Medulla oblongata (tissue), 1 donor: ENCODE measurements at regions not wholly inside any gene's neighbourhood (a gene's known extent, or its start where the extent isn't known, plus 50 kb on each side); places are given as distances from the start of the nearest gene placed in this dataset.
"Not testable (repeated sequence)": the region's sequence is repeated elsewhere in the genome, so short reads cannot be mapped to it uniquely, and the experiment has no call there.

Source experiments
- DNase-seq: peaks from one replicate; pipeline ENCODE4 v3.0.0-alpha.2; 2015; ENCODE audit errors: extremely low spot score

DNA sequence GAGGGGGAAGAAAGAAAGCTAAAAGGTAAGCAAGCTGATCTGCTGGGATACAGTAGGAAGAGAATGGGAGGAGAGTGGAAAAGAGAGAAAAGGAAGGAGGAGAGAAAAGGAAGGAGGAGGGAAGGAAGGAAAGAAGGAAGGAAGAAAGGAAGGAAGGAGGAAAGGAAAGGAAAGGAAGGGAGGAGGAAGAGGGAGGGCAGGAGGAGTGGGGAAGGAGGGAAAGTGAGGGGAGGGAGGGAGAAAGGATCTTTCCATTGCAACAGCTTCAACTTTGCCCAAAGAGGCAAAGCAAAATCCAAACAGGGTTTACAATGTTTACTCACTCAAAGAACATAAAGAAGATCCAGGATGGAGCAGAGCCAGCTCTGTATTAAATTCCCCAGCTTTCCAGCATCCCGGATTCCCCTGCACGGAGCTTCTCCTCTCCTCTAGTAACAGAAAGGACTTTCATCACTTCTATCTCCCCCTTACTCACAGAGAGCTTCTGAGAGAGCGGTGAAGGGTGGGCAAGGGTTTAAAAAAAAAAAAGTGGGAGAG lies 494.2 kb upstream of the PROK2 start:
- DNase-seq = no peak

DNA sequence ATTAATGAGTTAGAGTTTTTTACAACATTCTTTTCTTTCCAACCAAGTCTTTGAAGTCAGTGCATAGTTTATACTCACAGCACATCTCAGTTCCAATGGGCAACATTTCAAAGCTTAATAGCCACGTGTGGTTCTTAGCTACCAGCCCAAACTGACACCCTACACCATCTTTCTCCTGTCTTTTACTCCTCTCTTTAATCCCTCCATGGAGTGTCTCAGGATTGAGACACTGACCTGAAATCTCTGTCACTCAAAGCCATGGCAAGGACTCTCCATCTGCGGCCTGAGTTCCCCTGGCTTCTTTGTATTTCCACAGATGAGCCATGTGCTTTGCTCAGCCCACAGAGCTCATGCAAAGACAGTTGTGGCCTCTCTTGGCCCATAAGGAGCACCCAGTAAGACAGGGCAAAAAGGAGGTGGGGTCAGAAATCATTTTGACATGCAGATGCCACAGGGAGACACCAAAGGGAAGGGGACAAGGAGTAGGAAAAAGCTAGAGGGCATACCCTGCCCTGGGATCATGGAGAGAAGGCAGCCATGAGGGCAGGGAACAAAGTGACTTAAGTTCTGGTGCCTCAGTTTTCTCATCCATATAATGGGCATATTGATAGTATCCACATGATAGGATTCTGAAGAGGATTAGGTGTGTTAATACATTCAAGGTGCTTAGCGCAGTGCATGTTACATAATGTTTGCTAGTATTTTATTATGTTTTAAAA lies 493.6 kb upstream of the PROK2 start:
- no peak for DNase-seq

GRCh38 chr3:72277710-72278109 lies 492.8 kb upstream of the PROK2 start:
- DNase-seq = no peak

- no peak for DNase-seq
Measured at GRCh38 chr3:72276806-72277205, 491.9 kb upstream of the PROK2 start.

- peak; percentile 85 for DNase-seq
Measured at GRCh38 chr3:72275331-72275751, 490.4 kb upstream of the PROK2 start.

DNA sequence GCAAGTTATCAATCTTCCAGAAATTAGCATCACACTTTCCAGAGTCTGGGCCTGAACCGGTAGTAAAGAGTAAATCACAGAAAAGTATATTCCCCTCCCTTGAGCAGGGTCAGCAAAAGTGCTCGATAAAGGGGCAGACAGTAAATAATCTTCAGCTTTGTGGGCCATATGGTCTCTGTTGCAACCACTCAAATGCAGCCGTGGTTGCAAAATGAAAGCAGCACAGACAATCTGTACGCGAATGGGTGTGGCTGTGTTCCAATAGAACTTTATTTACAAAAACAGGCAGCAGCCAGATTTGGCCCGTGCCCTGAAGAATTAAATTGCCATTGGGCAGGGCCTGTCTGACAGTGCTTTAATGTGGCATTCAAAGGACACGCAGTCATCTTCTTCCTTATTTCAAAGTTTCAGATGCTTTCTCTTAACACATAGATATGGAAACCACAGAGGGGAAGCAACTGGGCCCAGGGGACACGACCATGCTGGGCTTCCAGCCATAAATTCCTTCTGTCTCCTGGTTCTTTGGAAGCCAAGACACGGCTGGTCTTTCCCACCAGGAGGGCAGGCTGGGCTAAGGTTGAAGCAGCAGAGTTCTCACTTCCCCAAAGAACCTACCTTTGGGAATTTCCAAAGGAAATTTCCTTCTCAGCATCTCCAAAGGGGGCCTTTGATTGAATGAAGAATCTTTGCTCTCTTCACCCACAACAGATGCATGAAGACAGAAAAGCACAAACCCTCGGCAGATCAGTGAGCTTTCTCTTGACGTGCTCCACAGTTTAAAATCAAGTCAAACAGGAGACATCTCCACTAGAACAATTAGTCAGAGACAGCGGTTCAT lies 489.8 kb upstream of the PROK2 start:
- DNase-seq = no peak

GRCh38 chr3:72273615-72274014 lies 488.7 kb upstream of the PROK2 start:
- no peak for DNase-seq

DNA sequence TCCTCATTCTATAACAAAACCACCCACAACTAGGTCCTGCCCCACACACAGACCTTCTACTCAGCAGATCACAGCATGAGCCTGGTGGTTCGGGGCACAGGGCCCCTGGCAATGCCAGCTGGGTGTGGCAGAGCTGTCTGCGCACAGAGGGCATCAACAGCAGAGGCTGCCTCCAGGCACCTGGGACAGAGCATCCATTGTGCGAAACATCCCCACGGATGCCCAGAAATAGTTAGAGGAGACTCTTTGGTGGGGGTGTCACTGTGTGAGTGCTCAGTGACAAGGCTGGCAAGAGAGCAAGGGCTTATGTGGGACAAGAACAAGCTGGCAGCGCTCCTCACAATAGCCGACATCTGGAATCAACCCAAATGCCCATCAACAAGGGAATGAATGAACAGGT lies 487.4 kb upstream of the PROK2 start:
- DNase-seq = peak; percentile 74

DNA sequence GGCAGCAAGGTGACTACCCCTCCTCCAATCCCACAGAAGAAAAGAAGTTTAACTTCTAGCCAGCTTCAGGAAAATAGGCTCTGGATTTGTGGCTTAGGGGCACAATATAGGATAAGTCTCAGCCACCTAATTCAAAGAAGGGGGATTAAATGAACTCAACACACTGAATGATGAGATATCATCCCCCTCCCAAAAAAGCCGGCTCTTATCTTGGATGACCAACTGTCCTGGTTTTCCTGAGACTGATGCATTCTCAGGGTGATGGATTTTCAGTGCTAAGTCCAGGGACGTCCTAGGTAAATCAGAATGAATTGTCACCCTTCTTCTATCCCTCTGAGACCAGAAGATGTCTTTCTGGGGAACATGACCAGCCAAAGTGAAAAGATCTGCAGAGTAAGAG lies 487.0 kb upstream of the PROK2 start:
- no peak for DNase-seq

- peak; percentile 2 for DNase-seq
Measured at GRCh38 chr3:72271216-72271615, 486.3 kb upstream of the PROK2 start.

- no peak for DNase-seq
Measured at GRCh38 chr3:72270730-72271129, 485.8 kb upstream of the PROK2 start.

DNA sequence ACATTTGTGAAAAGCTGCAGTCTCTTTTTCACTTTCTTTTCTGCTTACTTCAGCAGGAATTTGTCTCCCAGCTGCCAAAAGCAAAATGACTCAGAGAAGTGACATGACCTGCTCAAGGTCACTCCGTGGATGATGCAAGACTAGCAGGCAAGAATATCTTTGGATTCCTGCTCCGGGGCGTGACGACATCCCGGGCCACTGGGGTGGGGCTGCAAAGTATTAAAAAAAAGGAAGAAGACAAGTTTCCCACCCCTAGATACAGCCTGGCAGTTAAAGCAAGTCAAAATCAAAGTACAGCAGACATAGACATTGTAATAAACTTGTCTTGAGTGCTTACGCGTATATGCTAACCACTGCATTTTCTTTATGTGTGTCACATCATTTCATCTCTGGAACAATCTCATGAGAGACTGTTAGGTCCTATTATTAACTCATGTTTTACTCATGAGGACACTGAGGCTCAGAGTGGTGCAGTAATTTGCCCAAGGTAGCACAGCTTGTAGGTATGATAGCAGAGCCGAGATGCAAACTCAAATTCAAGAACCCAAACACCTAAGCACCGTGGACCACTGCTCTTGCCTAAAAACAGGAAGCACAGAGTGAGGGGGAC lies 485.2 kb upstream of the PROK2 start:
- DNase-seq = no peak

DNA sequence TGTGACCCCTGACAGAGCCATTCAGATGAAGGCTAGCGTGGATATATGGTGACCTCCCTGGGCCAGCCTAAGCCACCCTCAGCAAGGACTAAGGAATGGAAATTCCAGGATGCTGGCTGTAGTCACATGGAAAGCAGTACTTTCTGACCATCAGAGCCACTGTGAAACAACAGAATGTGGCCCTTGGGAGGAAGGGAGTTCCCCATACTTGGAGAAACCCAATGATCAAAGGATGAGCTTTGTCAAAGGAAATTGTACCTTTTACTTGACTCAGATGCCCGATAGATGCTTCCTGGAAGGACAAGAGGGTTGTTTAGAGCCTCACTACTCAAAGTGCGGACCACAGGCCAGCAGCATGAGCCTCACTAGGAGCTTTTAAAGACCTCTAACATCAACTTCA lies 484.5 kb upstream of the PROK2 start:
- no peak for DNase-seq

- not testable (repeated sequence) for DNase-seq
Measured at GRCh38 chr3:72266921-72267524, 482.1 kb upstream of the PROK2 start.

DNA sequence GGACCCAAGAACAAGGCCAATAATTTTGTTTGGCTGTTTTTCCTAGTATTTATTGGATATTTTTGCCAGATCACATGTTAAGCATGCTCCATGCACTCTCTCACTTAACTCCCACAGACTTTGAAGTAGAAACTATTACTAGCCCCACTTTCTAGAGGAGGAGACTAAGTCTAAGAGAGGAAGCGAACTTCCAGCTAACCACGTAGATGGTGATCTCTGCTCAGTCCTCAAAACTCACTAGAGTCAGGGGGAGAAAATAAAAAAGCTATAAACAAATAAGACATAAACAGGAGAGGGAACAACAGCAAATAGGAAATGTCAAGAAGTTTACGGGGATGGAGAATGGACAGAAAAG lies 481.0 kb upstream of the PROK2 start:
- DNase-seq = no peak

GRCh38 chr3:72265256-72266015 lies 480.5 kb upstream of the PROK2 start:
- no peak for DNase-seq

GRCh38 chr3:72263223-72263990 lies 478.5 kb upstream of the PROK2 start:
- no peak for DNase-seq

DNA sequence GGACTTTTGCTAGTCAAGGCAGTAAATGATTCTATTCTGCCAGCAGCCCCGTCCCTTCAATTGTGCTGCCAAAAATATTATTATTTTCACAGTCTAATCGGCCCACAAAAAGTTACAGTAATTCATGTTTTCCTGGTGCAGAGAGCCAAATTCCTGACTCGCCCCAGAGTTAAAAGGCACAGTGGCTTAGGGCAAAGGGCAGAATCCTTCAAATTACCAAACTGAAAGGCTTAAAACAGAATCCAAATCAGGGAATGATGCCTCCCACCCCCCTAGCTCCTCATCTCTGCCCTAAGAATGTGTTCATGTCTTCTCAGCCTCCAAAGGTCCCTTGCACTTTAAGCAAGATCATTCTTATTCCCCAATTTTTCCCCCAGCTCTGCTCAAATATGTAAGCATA lies 477.8 kb upstream of the PROK2 start:
- no peak for DNase-seq

- no peak for DNase-seq
Measured at GRCh38 chr3:72261566-72262564, 476.9 kb upstream of the PROK2 start.

GRCh38 chr3:72260588-72260910 lies 475.6 kb upstream of the PROK2 start:
- no peak for DNase-seq
